Neural progenitor cell (in vitro differentiated cells): ENCODE measurements at regions not wholly inside any gene's neighbourhood (a gene's known extent, or its start where the extent isn't known, plus 50 kb on each side); places are given as distances from the start of the nearest gene placed in this dataset. TPM values are rescaled to one million over a fixed set of nuclear protein-coding genes. Genes with fewer than 3 reads are reported as not detected.

Experiments used
- DNase-seq: peaks from one replicate; pipeline ENCODE4 v3.0.0-alpha.2; 2016; ENCODE audit warnings: low spot score
- H2AFZ ChIP-seq: fragments of 200-600 bp; sonication (generic); replicated peaks from 2 replicates; pipeline ENCODE4 v1.6.1; 2016; ENCODE audit warnings: antibody characterized with exemption
- H3F3A ChIP-seq: fragments of 200-600 bp; sonication (generic); 2 replicates; pipeline ENCODE4 v1.6.1; 2016; ENCODE audit warnings: antibody characterized with exemption, low read depth
- H3K27ac ChIP-seq: fragments of 200-600 bp; sonication (generic); 2 replicates; pipeline ENCODE4 v1.5.1; 2016; ENCODE audit warnings: mild to moderate bottlenecking
- H3K27me3 ChIP-seq: fragments of 200-600 bp; sonication (generic); 2 replicates; pipeline ENCODE4 v1.6.1; 2016; ENCODE audit warnings: mild to moderate bottlenecking, moderate library complexity
- H3K36me3 ChIP-seq: fragments of 200-600 bp; sonication (generic); 2 replicates; pipeline ENCODE4 v1.5.1; 2016
- H3K4me1 ChIP-seq: fragments of 200-600 bp; sonication (generic); 2 replicates; pipeline ENCODE4 v1.6.1; 2016; ENCODE audit warnings: mixed run types
- H3K4me2 ChIP-seq: fragments of 200-600 bp; sonication (generic); 2 replicates; pipeline ENCODE4 v1.6.1; 2016
- H3K4me3 ChIP-seq: fragments of 200-600 bp; sonication (generic); 2 replicates; pipeline ENCODE4 v1.5.1; 2016
- H3K79me2 ChIP-seq: fragments of 200-600 bp; sonication (generic); 2 replicates; pipeline ENCODE4 v1.6.1; 2016; ENCODE audit warnings: low read depth
- H3K9ac ChIP-seq: fragments of 200-600 bp; sonication (generic); 2 replicates; pipeline ENCODE4 v1.6.1; 2016
- H3K9me3 ChIP-seq: fragments of 200-600 bp; sonication (generic); 2 replicates; pipeline ENCODE4 v1.5.1; 2016; ENCODE audit warnings: low read depth
- H4K20me1 ChIP-seq: fragments of 200-600 bp; sonication (generic); 2 replicates; pipeline ENCODE4 v1.6.1; 2016; ENCODE audit warnings: low read depth
- H3K27ac Mint-ChIP-seq: 3 replicates; pipeline ENCODE4 v1.8.0; 2021; ENCODE audit warnings: mixed read lengths
- H3K27me3 Mint-ChIP-seq: 2 replicates; pipeline ENCODE4 v1.8.0; 2022; ENCODE audit warnings: low read depth, mild to moderate bottlenecking, inconsistent platforms, moderate library complexity, mixed read lengths; ENCODE audit not compliant: insufficient read depth
- H3K36me3 Mint-ChIP-seq: 3 replicates; pipeline ENCODE4 v1.8.0; 2021; ENCODE audit warnings: mixed read lengths
- H3K4me1 Mint-ChIP-seq: 3 replicates; pipeline ENCODE4 v1.8.0; 2021; ENCODE audit warnings: mixed read lengths
- H3K4me3 Mint-ChIP-seq: 3 replicates; pipeline ENCODE4 v1.8.0; 2021; ENCODE audit warnings: mild to moderate bottlenecking, moderate library complexity, mixed read lengths
- H3K9me3 Mint-ChIP-seq: 3 replicates; pipeline ENCODE4 v1.8.0; 2020; ENCODE audit warnings: mixed read lengths
- CTCF ChIP-seq: fragments of 200-600 bp; sonication (generic); IDR thresholded peaks from 2 replicates; pipeline ENCODE4 v1.5.1; 2017; ENCODE audit warnings: antibody characterized with exemption, mild to moderate bottlenecking
- EZH2 ChIP-seq: fragments of 200-600 bp; sonication (generic); IDR thresholded peaks from 2 replicates; pipeline ENCODE4 v1.6.1; 2017; ENCODE audit warnings: antibody characterized with exemption, mild to moderate bottlenecking, moderate library complexity
- EZH2phosphoT487 ChIP-seq: fragments of 200-600 bp; sonication (generic); IDR thresholded peaks from 2 replicates; pipeline ENCODE4 v1.6.1; 2017; ENCODE audit warnings: antibody characterized with exemption
- microRNA-seq: library from miRNA; unstranded; fragments of <30 nt; microRNA quantifications from one replicate; pipeline ENCODE4, GENCODE V29; 2016
- small RNA-seq: library from RNA; depleted of rRNA; stranded (forward); fragments of <200 nt; gene quantifications from one replicate; pipeline ENCODE3, GENCODE V24; 2015

GRCh38 chr14:28707814-28708213, 58.8 kb upstream of the FOXG1 start:
- Mint-ChIP-seq H3K27ac (no peak overlapping the region), H3K36me3 (no peaks in the 10 kb centered on the region), H3K27me3 (no peaks in the 10 kb centered on the region), H3K9me3 (no peaks in the 10 kb centered on the region), H3K4me3 (no peak overlapping the region), H3K4me1 (no peaks in the 10 kb centered on the region)
- Histone ChIP-seq H3K4me3 (no peak overlapping the region), H3K27ac (no peak overlapping the region), H3F3A (no peaks in the 10 kb centered on the region), H3K36me3 (no peaks in the 10 kb centered on the region), H2AFZ (no peak overlapping the region), H4K20me1 (no peaks in the 10 kb centered on the region), H3K27me3 (no peaks in the 10 kb centered on the region), H3K9me3 (no peaks in the 10 kb centered on the region), H3K79me2 (no peaks in the 10 kb centered on the region), H3K4me2 (no peak overlapping the region), H3K9ac (no peak overlapping the region), H3K4me1 (no peaks in the 10 kb centered on the region)
- DNase-seq: no peak
- TF ChIP-seq EZH2: no peak
- no peak for TF ChIP-seq CTCF

GRCh38 chr14:28709571-28710305, 56.8 kb upstream of the FOXG1 start:
- Histone ChIP-seq H3F3A (no peaks in the 10 kb centered on the region), H2AFZ (no peak overlapping the region), H3K27me3 (no peaks in the 10 kb centered on the region), H3K9ac (no peak overlapping the region), H3K4me1 (no peaks in the 10 kb centered on the region), H3K4me3 (no peak overlapping the region), H3K4me2 (no peak overlapping the region), H3K9me3 (no peaks in the 10 kb centered on the region), H3K27ac (no peak overlapping the region), H3K36me3 (no peaks in the 10 kb centered on the region), H3K79me2 (no peaks in the 10 kb centered on the region), H4K20me1 (no peaks in the 10 kb centered on the region)
- peak; percentile 6 for DNase-seq
- H3K4me1 Mint-ChIP-seq: no peaks in the 10 kb centered on the region
- H3K36me3 Mint-ChIP-seq: no peaks in the 10 kb centered on the region
- no peak overlapping the region for H3K27ac Mint-ChIP-seq
- no peaks in the 10 kb centered on the region for H3K9me3 Mint-ChIP-seq
- no peak overlapping the region for H3K4me3 Mint-ChIP-seq
- H3K27me3 Mint-ChIP-seq: no peaks in the 10 kb centered on the region
- TF ChIP-seq CTCF: no peak
- TF ChIP-seq EZH2: no peak
- no peak for TF ChIP-seq EZH2phosphoT487

Small RNA genes lying in the stretch of these regions (microRNA-seq; reads per million reads assigned to microRNA genes)
- gene MIR3171 (not detected), gene MIR4307 (not detected)

Small RNA genes lying in the stretch of these regions (small RNA-seq; reads per million reads assigned to genes)
- gene EIF4A1P12 (not detected), gene MIR3171 (not detected), gene MIR4307 (not detected)
